Left ventricle myocardium inferior (tissue), 1 donor: ENCODE measurements at regions not wholly inside any gene's neighbourhood (a gene's known extent, or its start where the extent isn't known, plus 50 kb on each side); places are given as distances from the start of the nearest gene placed in this dataset.

Source experiments
- DNase-seq: peaks from one replicate; pipeline ENCODE4 v3.0.0-alpha.2; 2020
- H3K27ac ChIP-seq: fragments of 200-600 bp; replicated peaks from 2 replicates; pipeline ENCODE4 v1.8.0; 2021
- H3K27me3 ChIP-seq: fragments of 200-600 bp; 2 replicates; pipeline ENCODE4 v1.8.0; 2021; ENCODE audit warnings: low read depth
- H3K36me3 ChIP-seq: fragments of 200-600 bp; 2 replicates; pipeline ENCODE4 v1.8.0; 2021
- H3K4me1 ChIP-seq: fragments of 200-600 bp; 2 replicates; pipeline ENCODE4 v1.8.0; 2021
- H3K4me3 ChIP-seq: fragments of 200-600 bp; 2 replicates; pipeline ENCODE4 v1.8.0; 2021; ENCODE audit warnings: mild to moderate bottlenecking, moderate library complexity
- H3K9me3 ChIP-seq: fragments of 200-600 bp; replicated peaks from 2 replicates; pipeline ENCODE4 v1.8.0; 2021
- intact Hi-C: fragments of 100-400 bp; cut with micrococcal nuclease; formaldehyde crosslinking; loops from one replicate; pipeline ENCODE4 v1.11.0; 2022
- TF ChIP-seq, protein P1 (sequence below): fragments of 200-600 bp; IDR thresholded peaks from 2 replicates; pipeline ENCODE4 v1.8.0; 2021; ENCODE audit warnings: antibody characterized with exemption, mild to moderate bottlenecking, borderline replicate concordance
- donor health status: DM: no; HTN: yes; CAD: no; lungs with severe emphysema.

DNA sequence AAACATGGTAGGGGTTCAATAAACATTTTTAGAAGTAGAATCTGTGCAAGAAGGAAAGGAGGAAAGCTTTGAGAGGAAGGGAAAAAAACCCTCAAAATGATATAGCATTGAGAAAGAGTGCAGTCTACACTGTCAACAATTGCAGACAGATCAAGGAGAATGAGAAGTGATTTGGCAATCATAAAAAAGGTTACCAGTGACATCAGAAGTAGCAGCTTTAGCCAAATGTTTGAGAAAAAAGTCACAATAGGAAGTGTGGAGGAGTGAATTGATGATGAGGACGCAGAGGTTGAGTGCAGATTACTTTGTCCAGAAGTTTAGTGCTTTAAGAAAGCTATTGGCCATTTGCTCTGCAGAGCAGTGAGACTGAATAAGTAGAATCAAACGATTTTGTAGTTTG lies 155.0 kb downstream of the GJA1 start:
- intact Hi-C loops = no loop called here
- Histone ChIP-seq H3K36me3 (no peaks in the 10 kb centered on the region), H3K4me3 (no peak overlapping the region), H3K27me3 (no peaks in the 10 kb centered on the region), H3K9me3 (no peaks in the 10 kb centered on the region), H3K27ac (no peak overlapping the region), H3K4me1 (peaks cover 18% of the 10 kb centered on the region)
- TF ChIP-seq, protein P1, sequence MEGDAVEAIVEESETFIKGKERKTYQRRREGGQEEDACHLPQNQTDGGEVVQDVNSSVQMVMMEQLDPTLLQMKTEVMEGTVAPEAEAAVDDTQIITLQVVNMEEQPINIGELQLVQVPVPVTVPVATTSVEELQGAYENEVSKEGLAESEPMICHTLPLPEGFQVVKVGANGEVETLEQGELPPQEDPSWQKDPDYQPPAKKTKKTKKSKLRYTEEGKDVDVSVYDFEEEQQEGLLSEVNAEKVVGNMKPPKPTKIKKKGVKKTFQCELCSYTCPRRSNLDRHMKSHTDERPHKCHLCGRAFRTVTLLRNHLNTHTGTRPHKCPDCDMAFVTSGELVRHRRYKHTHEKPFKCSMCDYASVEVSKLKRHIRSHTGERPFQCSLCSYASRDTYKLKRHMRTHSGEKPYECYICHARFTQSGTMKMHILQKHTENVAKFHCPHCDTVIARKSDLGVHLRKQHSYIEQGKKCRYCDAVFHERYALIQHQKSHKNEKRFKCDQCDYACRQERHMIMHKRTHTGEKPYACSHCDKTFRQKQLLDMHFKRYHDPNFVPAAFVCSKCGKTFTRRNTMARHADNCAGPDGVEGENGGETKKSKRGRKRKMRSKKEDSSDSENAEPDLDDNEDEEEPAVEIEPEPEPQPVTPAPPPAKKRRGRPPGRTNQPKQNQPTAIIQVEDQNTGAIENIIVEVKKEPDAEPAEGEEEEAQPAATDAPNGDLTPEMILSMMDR = no peak
- no peak for DNase-seq

DNA sequence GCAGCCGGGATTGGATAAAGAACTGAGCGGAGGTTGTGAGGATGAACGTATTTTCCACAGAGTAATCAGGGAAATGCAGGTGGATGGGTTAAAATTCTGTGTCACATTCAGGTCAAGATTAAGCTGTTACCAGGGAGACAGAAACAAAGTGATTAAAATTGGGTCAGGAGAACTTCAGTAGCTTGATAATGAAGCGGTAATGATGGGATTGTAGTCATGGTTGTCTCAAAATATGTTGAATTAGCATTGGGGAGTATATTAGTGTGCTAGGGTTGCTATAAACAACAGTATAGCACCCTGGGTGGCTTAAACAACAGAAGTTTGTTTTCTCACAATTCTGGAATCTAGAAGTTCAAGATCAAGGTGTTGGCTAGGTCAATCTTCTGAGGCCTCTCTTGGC lies 155.5 kb downstream of the GJA1 start:
- Histone ChIP-seq H3K27ac (no peak overlapping the region), H3K9me3 (no peaks in the 10 kb centered on the region), H3K36me3 (no peaks in the 10 kb centered on the region), H3K27me3 (no peaks in the 10 kb centered on the region), H3K4me1 (peaks cover 18% of the 10 kb centered on the region), H3K4me3 (no peak overlapping the region)
- no peak for DNase-seq
- TF ChIP-seq, protein P1 = no peak
- intact Hi-C loops = no loop called here

DNA sequence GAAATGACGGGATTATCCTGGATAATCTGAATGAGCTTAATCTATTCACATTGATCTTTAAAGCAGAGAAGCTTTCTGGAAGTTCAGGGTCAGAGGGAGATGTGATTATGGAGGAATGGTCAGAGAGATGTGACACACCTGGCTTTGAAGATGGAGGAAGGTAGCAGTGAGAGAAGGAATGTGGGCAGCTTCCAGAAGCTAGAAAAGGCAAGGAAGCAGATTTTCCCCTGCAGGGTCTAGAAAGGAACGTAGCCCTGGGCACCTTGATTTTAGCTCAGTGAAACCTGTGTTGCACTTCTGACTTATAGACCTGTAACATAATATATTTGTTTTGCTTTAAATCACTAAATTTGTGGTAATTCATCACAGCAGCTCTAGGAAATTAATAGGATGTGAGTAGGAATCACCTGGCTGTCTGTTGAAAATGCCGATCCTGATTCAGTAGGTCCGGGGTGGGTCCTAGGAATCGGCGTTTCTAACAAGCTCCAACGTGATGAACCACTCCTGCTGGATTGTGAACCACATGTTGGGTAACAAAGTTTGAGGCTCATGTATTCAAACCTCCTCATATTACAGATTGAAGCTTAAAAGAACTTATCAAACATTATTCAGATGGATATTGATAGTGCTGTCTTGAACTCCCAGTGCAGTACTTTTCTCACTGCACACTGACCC lies 157.0 kb downstream of the GJA1 start:
- DNase-seq = no peak
- TF ChIP-seq, protein P1 = no peak
- Histone ChIP-seq H3K9me3 (no peaks in the 10 kb centered on the region), H3K4me3 (no peak overlapping the region), H3K27me3 (no peaks in the 10 kb centered on the region), H3K27ac (no peak overlapping the region), H3K36me3 (no peaks in the 10 kb centered on the region), H3K4me1 (peaks cover 18% of the 10 kb centered on the region)
- intact Hi-C loops = no loop called here

DNA sequence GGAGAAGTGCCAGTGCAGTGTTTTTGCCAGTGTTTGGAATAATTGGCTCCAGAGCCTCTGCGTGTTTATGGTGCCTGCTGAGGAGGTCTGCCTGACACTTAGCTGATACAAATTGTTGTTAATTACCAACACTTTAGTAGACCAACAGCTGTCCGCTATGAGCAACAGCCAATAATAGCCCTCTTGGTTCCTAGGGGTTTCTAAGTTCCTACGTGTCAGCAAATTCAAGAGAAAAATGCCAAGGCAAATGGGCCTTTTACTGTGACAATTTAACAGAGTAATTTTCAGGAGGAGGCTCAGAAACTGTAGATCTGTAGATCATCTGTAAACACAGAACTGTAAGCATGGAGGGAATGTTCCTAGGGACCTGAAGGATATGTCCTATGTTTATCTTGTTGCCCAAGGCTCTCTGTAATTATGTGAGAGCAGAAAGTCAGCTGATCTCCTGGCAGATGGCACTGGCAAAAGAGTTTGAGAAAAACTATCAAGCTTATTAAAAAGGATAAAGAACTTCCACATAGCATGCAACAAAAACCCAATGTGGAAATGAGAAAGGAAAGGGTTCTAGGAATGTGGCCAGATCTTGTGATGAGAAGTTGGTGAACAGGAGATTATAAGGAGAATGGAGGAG lies 157.7 kb downstream of the GJA1 start:
- DNase-seq = no peak
- Histone ChIP-seq H3K27ac (no peak overlapping the region), H3K9me3 (no peaks in the 10 kb centered on the region)

DNA sequence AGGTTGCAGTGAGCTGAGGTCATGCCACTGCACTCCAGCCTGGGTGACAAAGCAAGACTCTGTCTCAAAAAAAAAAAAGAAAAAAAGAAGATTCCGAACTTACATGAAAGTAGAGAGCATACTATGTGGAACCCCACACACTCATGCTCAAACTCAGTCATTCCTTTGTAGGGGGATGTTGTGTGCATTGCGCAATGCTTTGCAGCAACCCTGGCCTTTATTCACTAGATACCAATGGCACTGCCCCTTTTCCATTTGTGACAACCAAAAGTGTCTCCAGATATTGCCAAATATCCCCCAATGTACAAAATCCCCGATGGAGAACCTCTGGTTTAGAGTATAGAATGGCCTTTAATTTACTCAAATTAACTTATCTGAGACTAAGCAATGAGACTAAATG lies 158.6 kb downstream of the GJA1 start:
- Histone ChIP-seq H3K4me3 (no peak overlapping the region), H3K9me3 (no peaks in the 10 kb centered on the region), H3K27me3 (no peaks in the 10 kb centered on the region), H3K4me1 (peaks cover 13% of the 10 kb centered on the region), H3K27ac (no peak overlapping the region), H3K36me3 (no peaks in the 10 kb centered on the region)
- no peak for DNase-seq
- TF ChIP-seq, protein P1 = no peak
- intact Hi-C loops = no loop called here

More for the DNA sequence above, 157.7 kb downstream of the GJA1 start:
- Histone ChIP-seq H3K36me3 (no peaks in the 10 kb centered on the region), H3K4me1 (peaks cover 18% of the 10 kb centered on the region), H3K27me3 (no peaks in the 10 kb centered on the region), H3K4me3 (no peak overlapping the region)
- TF ChIP-seq, protein P1 = no peak
- intact Hi-C loops = no loop called here
